Calu3 (cell line): ENCODE measurements at regions not wholly inside any gene's neighbourhood (a gene's known extent, or its start where the extent isn't known, plus 50 kb on each side); places are given as distances from the start of the nearest gene placed in this dataset.

ENCODE experiments used
- BruUV-seq: library from RNA; stranded (reverse); fragments of 400-500 nt; replicated peaks from 2 replicates; lab custom pipeline; 2021; lab: Mats Ljungman, UMichigan
- CTCF ChIA-PET: fragments of 300-600 bp; sonication (Branson Sonifier 250); formaldehyde crosslinking; loops from one replicate; lab custom pipeline; 2022; ENCODE audit warnings: antibody characterized with exemption; lab: Charles Lee
- DNase-seq: peaks from one replicate; pipeline ENCODE4 v3.0.0; 2022
- H3K27ac Mint-ChIP-seq: one replicate; pipeline ENCODE4 v1.8.0; 2022; ENCODE audit warnings: mixed read lengths; ENCODE audit not compliant: unreplicated experiment
- H3K27me3 Mint-ChIP-seq: one replicate; pipeline ENCODE4 v1.8.0; 2022; ENCODE audit warnings: mixed read lengths; ENCODE audit not compliant: unreplicated experiment
- H3K36me3 Mint-ChIP-seq: one replicate; pipeline ENCODE4 v1.8.0; 2022; ENCODE audit warnings: mild to moderate bottlenecking, moderate library complexity, mixed read lengths; ENCODE audit not compliant: insufficient read depth, unreplicated experiment
- H3K4me1 Mint-ChIP-seq: one replicate; pipeline ENCODE4 v1.8.0; 2022; ENCODE audit warnings: mild to moderate bottlenecking, low read depth, mixed read lengths; ENCODE audit not compliant: unreplicated experiment
- H3K4me3 Mint-ChIP-seq: one replicate; pipeline ENCODE4 v1.8.0; 2022; ENCODE audit warnings: mild to moderate bottlenecking, low read depth, moderate library complexity, mixed read lengths; ENCODE audit not compliant: unreplicated experiment
- H3K9me3 Mint-ChIP-seq: one replicate; pipeline ENCODE4 v1.8.0; 2022; ENCODE audit warnings: low read depth, mixed read lengths; ENCODE audit not compliant: unreplicated experiment
- CTCF ChIP-seq: fragments of 200-600 bp; IDR thresholded peaks from one replicate; pipeline ENCODE4 v1.8.0; 2022; ENCODE audit warnings: antibody characterized with exemption; ENCODE audit not compliant: unreplicated experiment
- intact Hi-C: fragments of 100-400 bp; cut with micrococcal nuclease; formaldehyde crosslinking; loops from one replicate; pipeline ENCODE4 v1.10.0; 2022; ENCODE audit not compliant: unreplicated experiment

- intact Hi-C loops, result no loop called here
- no peak overlapping the region for H3K4me3 Mint-ChIP-seq
- no peaks in the 10 kb centered on the region for H3K27me3 Mint-ChIP-seq
- no peak for DNase-seq
- TF ChIP-seq CTCF, result no peak
- H3K36me3 Mint-ChIP-seq, result no peaks in the 10 kb centered on the region
- H3K4me1 Mint-ChIP-seq, result no peaks in the 10 kb centered on the region
- H3K9me3 Mint-ChIP-seq, result no peaks in the 10 kb centered on the region
- CTCF ChIA-PET, result no interaction called here
- H3K27ac Mint-ChIP-seq, result no peak overlapping the region
- no TSS peak for BruUV-seq
Measured at GRCh38 chr20:16885746-16886145, 137.6 kb downstream of the OTOR start.

- H3K4me3 Mint-ChIP-seq, result no peak overlapping the region
- CTCF ChIA-PET, result no interaction called here
Measured at GRCh38 chr20:16898433-16898832, 150.3 kb downstream of the OTOR start.

GRCh38 chr20:16902662-16903061 is 154.5 kb downstream of the OTOR start:
- DNase-seq, result no peak
- Mint-ChIP-seq H3K36me3 (no peaks in the 10 kb centered on the region), H3K27me3 (peaks cover 7% of the 10 kb centered on the region), H3K4me1 (no peaks in the 10 kb centered on the region), H3K4me3 (no peak overlapping the region), H3K9me3 (no peaks in the 10 kb centered on the region), H3K27ac (no peak overlapping the region)
- BruUV-seq, result no TSS peak
- CTCF ChIA-PET, result no interaction called here
- TF ChIP-seq CTCF, result no peak
- intact Hi-C loops, result no loop called here

More at GRCh38 chr20:16898433-16898832, 150.3 kb downstream of the OTOR start:
- intact Hi-C loops, result no loop called here
- Mint-ChIP-seq H3K9me3 (no peaks in the 10 kb centered on the region), H3K27me3 (peaks cover 7% of the 10 kb centered on the region), H3K36me3 (no peaks in the 10 kb centered on the region), H3K4me1 (no peaks in the 10 kb centered on the region), H3K27ac (no peak overlapping the region)
- BruUV-seq, result no TSS peak
- no peak for TF ChIP-seq CTCF
- no peak for DNase-seq

GRCh38 chr20:16904751-16905150 is 156.6 kb downstream of the OTOR start:
- Mint-ChIP-seq H3K9me3 (no peaks in the 10 kb centered on the region), H3K4me3 (no peak overlapping the region), H3K27me3 (no peaks in the 10 kb centered on the region), H3K4me1 (no peaks in the 10 kb centered on the region), H3K27ac (no peak overlapping the region), H3K36me3 (no peaks in the 10 kb centered on the region)
- intact Hi-C loops, result no loop called here
- no TSS peak for BruUV-seq
- CTCF ChIA-PET, result no interaction called here
- TF ChIP-seq CTCF, result no peak
- no peak for DNase-seq
